ENCODE measurements at regions not wholly inside any gene's neighbourhood (a gene's known extent, or its start where the extent isn't known, plus 50 kb on each side); places are given as distances from the start of the nearest gene placed in this dataset.

- no peak for TF ChIP-seq CTCF (IDR thresholded peaks at IDR 0.05)
- TF ChIP-seq POLR2A (IDR thresholded peaks at IDR 0.05) = no peak
Observed at GRCh38 chr3:21989341-21990042, 238.5 kb upstream of the ZNF385D start.
